HG03045 (cell line): ENCODE measurements at regions not wholly inside any gene's neighbourhood (a gene's known extent, or its start where the extent isn't known, plus 50 kb on each side); places are given as distances from the start of the nearest gene placed in this dataset.
"Not testable (repeated sequence)": the region's sequence is repeated elsewhere in the genome, so short reads cannot be mapped to it uniquely, and the experiment has no call there.

Source experiments
- ATAC-seq: cut with Tn5 transposase; IDR thresholded peaks from one replicate; pipeline ENCODE4 v1.9.1; 2021; ENCODE audit warnings: mild to moderate bottlenecking, moderate library complexity; ENCODE audit not compliant: unreplicated experiment

GRCh38 chr3:102676424-102676823 lies 241.6 kb downstream of the ZPLD1 start:
- no peak for ATAC-seq

- ATAC-seq: no peak
Observed at GRCh38 chr3:102682741-102683140, 247.9 kb downstream of the ZPLD1 start.

GRCh38 chr3:102686792-102687191 lies 252.0 kb downstream of the ZPLD1 start:
- no peak for ATAC-seq

GRCh38 chr3:102687851-102688555 lies 253.2 kb downstream of the ZPLD1 start:
- no peak for ATAC-seq

- no peak for ATAC-seq
Observed at GRCh38 chr3:102688556-102688930, 253.7 kb downstream of the ZPLD1 start.

DNA sequence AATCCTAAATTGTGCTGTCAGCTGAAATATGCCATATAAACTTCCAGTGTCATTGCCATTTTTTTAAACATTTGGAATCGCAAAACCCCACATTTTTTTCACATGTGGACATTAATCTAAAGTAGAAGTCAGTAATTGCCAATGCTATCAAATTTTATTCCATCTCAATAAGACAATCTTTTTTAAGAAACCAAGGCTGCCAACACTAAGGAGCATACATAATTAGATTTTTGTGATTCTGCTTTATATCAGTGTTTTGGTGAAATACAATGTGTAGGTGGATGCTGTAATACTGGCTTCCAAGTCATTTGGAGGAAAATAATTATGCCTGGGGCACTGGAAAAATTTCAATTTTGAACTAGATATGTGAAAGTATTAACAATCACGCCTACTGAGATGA lies 256.7 kb downstream of the ZPLD1 start:
- ATAC-seq: no peak

- ATAC-seq: no peak
Observed at GRCh38 chr3:102699104-102699818, 264.4 kb downstream of the ZPLD1 start.

DNA sequence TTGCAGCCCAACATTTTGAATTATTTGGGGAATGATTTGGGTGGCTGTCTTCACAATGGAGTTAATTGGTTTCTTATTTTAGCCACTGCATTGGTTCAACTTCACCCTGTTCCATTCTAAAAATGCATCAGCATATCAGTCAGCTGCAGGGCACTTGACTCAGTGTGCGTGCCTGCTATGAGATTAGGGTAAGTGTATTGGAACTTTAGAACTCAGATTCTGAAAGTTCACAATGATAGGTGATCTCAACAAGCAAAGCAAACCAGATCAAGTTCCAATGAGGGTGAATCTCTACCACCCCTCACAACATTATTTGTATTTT lies 265.0 kb downstream of the ZPLD1 start:
- ATAC-seq: no peak

- no peak for ATAC-seq
Observed at GRCh38 chr3:102712896-102713295, 278.1 kb downstream of the ZPLD1 start.

- peak; percentile 7 for ATAC-seq
Observed at GRCh38 chr3:102714567-102714966, 279.8 kb downstream of the ZPLD1 start.

GRCh38 chr3:102715030-102715697 lies 280.3 kb downstream of the ZPLD1 start:
- peak; percentile 86 for ATAC-seq

DNA sequence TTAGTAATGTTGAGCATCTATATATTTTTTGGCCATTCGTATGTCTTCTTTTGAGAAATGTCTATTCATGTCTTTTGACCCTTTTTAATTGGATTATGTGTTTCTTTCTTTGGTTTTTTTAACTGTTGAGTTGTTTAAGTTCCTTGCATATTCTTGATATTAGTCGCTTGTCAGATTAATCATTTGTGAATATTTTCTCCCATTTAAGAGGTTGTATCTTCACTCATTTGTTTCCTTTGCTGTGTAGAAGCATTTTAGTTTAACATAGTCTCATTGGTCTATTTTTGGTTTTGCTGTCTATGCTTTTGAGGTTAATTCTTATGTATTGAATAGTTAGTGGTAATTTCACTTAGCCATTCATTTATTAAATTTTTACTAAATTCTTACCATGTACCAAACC lies 283.8 kb downstream of the ZPLD1 start:
- ATAC-seq: no peak

DNA sequence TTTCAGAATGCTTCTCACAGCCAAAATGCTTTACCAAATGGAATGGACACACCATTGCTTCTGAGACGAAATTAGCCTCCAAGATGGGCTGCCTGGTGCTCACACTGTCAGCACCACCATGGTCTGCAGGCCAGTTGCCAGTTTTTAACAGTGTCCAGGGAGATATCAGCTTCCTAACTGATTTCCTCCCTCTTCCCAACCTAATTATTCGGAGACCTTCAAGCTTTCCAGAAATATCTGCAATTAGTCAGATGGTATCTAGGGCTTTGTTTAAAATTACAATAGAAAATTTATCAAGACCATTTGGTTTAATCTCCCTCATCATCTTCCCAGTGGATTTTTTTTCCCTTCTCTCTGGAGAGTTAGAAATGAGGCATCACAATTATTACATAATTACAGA lies 287.5 kb downstream of the ZPLD1 start:
- ATAC-seq: no peak

DNA sequence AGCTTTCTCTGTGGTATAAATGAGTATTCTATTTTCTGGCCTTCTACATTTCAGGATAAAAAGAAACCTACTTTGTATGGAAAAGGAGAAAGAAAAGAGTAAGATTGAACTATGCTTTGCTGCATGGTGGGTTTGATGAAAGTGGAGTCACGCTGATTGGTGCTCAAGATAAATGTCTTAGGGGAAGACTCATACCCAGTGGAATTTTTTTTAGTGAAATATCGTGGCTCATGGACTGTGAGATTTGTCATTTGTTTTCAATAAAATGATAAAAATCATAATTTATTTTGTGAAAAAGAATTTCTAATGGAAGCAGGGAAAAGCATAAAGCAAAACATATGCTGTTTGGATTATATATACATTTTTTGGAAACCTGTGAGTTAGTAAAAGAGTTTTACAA lies 292.5 kb downstream of the ZPLD1 start:
- no peak for ATAC-seq

- not testable (repeated sequence) for ATAC-seq
Observed at GRCh38 chr3:102732581-102732980, 297.8 kb downstream of the ZPLD1 start.

GRCh38 chr3:102733791-102734563 lies 299.2 kb downstream of the ZPLD1 start:
- no peak for ATAC-seq

DNA sequence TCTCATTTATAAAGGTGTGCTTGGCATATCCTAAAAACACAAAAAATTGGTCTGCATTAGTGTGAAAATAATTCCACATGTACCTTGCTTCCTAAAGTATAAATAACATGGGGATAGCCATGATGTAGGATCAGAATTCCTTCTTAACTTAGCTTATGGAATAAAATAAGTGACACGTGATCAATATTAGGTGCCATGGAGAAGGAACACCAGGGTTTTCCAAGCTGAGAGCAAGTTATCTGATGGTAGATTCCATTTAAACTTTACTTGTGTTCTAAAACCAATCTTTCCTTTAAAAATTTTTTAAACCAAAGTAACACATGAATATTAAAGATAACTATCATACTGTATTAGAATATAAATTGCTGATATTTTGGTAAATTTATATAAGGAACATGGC lies 300.5 kb downstream of the ZPLD1 start:
- ATAC-seq: no peak

- no peak for ATAC-seq
Observed at GRCh38 chr3:102736288-102736974, 301.6 kb downstream of the ZPLD1 start.

DNA sequence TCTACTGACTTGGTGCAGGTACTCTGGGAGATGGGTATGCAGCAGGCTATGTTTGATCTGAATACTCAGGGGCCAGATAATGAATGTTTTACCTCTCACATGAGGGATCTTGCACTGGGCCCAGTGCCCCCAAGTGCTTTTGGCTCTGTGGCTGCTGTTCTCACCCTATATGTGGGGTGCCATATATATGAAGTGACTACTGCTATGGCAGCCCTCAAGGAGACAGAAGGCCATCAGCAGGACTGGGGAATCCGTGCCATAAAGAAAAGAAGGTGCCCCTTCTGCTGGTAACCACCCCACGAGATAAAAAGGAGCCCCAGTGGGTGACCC lies 302.1 kb downstream of the ZPLD1 start:
- ATAC-seq: no peak

DNA sequence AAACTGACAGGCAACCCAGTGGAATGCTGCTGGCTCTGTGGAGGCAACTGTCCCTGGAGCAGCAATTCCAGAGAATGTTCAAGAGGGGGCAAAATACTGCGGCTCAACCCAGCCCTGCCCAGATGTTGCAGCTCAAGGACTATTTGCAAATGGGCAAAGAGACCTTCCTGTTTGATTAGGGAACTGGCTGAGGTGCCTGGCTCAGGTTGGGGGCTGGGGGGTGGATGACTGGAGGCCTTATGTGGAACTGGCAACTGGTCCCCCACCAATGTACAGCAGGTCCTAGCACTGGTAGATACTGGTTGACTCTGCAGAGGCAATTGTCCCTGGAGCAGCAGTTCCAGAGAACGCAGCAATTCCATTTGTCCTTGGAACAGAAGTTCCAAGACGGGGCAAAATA lies 302.5 kb downstream of the ZPLD1 start:
- ATAC-seq: no peak

- no peak for ATAC-seq
Observed at GRCh38 chr3:102741105-102741504, 306.3 kb downstream of the ZPLD1 start.
